HepG2 (cell line): ENCODE measurements at regions not wholly inside any gene's neighbourhood (a gene's known extent, or its start where the extent isn't known, plus 50 kb on each side); places are given as distances from the start of the nearest gene placed in this dataset.

Source experiments
- ATAC-seq: fragments of 200-7000 bp; cut with Tn5 transposase; 3 replicates; pipeline ENCODE4 v1.9.1; 2020; ENCODE audit warnings: mild to moderate bottlenecking, moderate library complexity
- BruUV-seq: library from RNA; stranded (reverse); fragments of 400-500 nt; replicated peaks from 2 replicates; lab custom pipeline; 2021; lab: Mats Ljungman, UMichigan
- CTCF ChIA-PET: fragments of 300-600 bp; formaldehyde crosslinking; extraction: SDS; loops from one replicate; lab custom pipeline; 2021; ENCODE audit warnings: low total read pairs, inconsistent platforms, low intra/inter-chr PET ratio; lab: Yijun Ruan, JAX
- POLR2A ChIA-PET: fragments of 350-600 bp; sonication (Branson Sonifier 250); formaldehyde crosslinking; loops from one replicate; lab custom pipeline; 2020; ENCODE audit warnings: antibody characterized with exemption, inconsistent platforms; lab: Yijun Ruan, JAX
- DNase-seq: peaks from one replicate; pipeline ENCODE4 v3.0.0-alpha.2; 2015; ENCODE audit warnings: low spot score
- FAIRE-seq: peaks from 3 replicates; lab custom pipeline; 2011; peaks lifted over from hg19 to GRCh38; lab: Jason Lieb, UNC
- H2AFZ ChIP-seq: one replicate; pipeline ENCODE4 v1.6.1; 2011; ENCODE audit warnings: low read length, inconsistent platforms
- H3K27ac ChIP-seq: fragments of 300-600 bp; 3 replicates; pipeline ENCODE4 v1.8.0; 2011; ENCODE audit warnings: mixed run types, mild to moderate bottlenecking, mixed read lengths, low read length, inconsistent platforms; ENCODE audit not compliant: insufficient read depth; ENCODE audit errors: extremely low read length
- H3K27me3 ChIP-seq, 2 experiments: fragments of 200-600 bp in 1 of 2; 2 replicates in 1 of 2; 3 replicates in 1 of 2; pipeline versions ENCODE4 v1.6.0 to v1.8.0; 2011; ENCODE audit warnings: low read length in 2 of 2, mild to moderate bottlenecking in 2 of 2, moderate library complexity in 2 of 2, inconsistent platforms in 1 of 2; ENCODE audit not compliant: insufficient read depth in 2 of 2, control insufficient read depth in 1 of 2
- H3K36me3 ChIP-seq, 2 experiments: fragments of 200-600 bp in 1 of 2; replicated peaks in 1 of 2; 2 replicates in 1 of 2; 3 replicates in 1 of 2; pipeline versions ENCODE4 v1.5.1 to v1.8.0; 2011; ENCODE audit warnings: low read length in 2 of 2, inconsistent platforms in 1 of 2; ENCODE audit not compliant: insufficient read depth in 2 of 2, control insufficient read depth in 1 of 2
- H3K4me1 ChIP-seq: 2 replicates; pipeline ENCODE4 v1.5.1; 2012; ENCODE audit warnings: low read length, inconsistent platforms; ENCODE audit not compliant: insufficient read depth
- H3K4me2 ChIP-seq: 2 replicates; pipeline ENCODE4 v1.6.0; 2011; ENCODE audit warnings: low read depth, low read length, inconsistent platforms
- H3K4me3 ChIP-seq, 3 experiments: fragments of 200-600 bp in 1 of 3; sonication (generic), shearing (Covaris generic) in 1 of 3; replicated peaks in 1 of 3; 2 replicates each; pipeline ENCODE4 v1.5.1; 2011 to 2016; ENCODE audit warnings: low read length in 3 of 3, inconsistent platforms in 2 of 3, low read depth in 2 of 3, mild to moderate bottlenecking in 2 of 3, control low read depth in 1 of 3, mixed read lengths in 1 of 3; ENCODE audit not compliant: insufficient read depth in 1 of 3
- H3K79me2 ChIP-seq: one replicate; pipeline ENCODE4 v1.6.1; 2011; ENCODE audit warnings: low read length, inconsistent platforms; ENCODE audit not compliant: insufficient read depth
- H3K9ac ChIP-seq: 2 replicates; pipeline ENCODE4 v1.6.0; 2011; ENCODE audit warnings: mild to moderate bottlenecking, low read depth, low read length, inconsistent platforms; ENCODE audit not compliant: insufficient read depth
- H3K9me3 ChIP-seq: 2 replicates; pipeline ENCODE4 v1.5.1; 2012; ENCODE audit warnings: mild to moderate bottlenecking, low read length
- H4K20me1 ChIP-seq: 2 replicates; pipeline ENCODE4 v1.6.0; 2011; ENCODE audit warnings: inconsistent platforms, mild to moderate bottlenecking, low read length, moderate library complexity; ENCODE audit not compliant: insufficient read depth
- CC2D1A ChIP-seq: sonication (generic); formaldehyde crosslinking; IDR thresholded peaks from 2 replicates; pipeline ENCODE4 v1.8.1; 2023; ENCODE audit warnings: mild to moderate bottlenecking, missing genetic modification reagents
- GABPA ChIP-seq, 2 experiments: IDR thresholded peaks; 2 replicates each; pipeline ENCODE4 v1.6.1; 2011 to 2016; ENCODE audit warnings: low read depth in 2 of 2, low read length in 1 of 2, missing biosample characterization in 1 of 2, missing genetic modification characterization in 1 of 2
- GABPB1 ChIP-seq: IDR thresholded peaks from 2 replicates; pipeline ENCODE4 v1.6.1; 2016; ENCODE audit warnings: mild to moderate bottlenecking, missing genetic modification reagents, moderate library complexity, missing compliant biosample characterization
- MEIS2 ChIP-seq: sonication (generic); formaldehyde crosslinking; IDR thresholded peaks from 2 replicates; pipeline ENCODE4 v1.9.0; 2021; ENCODE audit warnings: mild to moderate bottlenecking, missing genetic modification reagents
- NFE2 ChIP-seq: sonication (generic); formaldehyde crosslinking; IDR thresholded peaks from 2 replicates; pipeline ENCODE4 v1.4.0; 2020; ENCODE audit warnings: missing genetic modification reagents
- ZFP82 ChIP-seq: sonication (generic); formaldehyde crosslinking; IDR thresholded peaks from 2 replicates; pipeline ENCODE4 v1.5.1; 2020; ENCODE audit warnings: mild to moderate bottlenecking, missing genetic modification reagents, borderline replicate concordance
- ZFX ChIP-seq: sonication (generic); formaldehyde crosslinking; IDR thresholded peaks from 2 replicates; pipeline ENCODE4 v1.4.0; 2020; ENCODE audit warnings: mild to moderate bottlenecking, low read depth, missing genetic modification reagents, moderate library complexity
- ZMYM4 ChIP-seq: sonication (generic); formaldehyde crosslinking; IDR thresholded peaks from 2 replicates; pipeline ENCODE4 v1.8.1; 2023; ENCODE audit warnings: mild to moderate bottlenecking, missing genetic modification reagents
- ZNF501 ChIP-seq: sonication (generic); formaldehyde crosslinking; IDR thresholded peaks from 2 replicates; pipeline ENCODE4 v1.5.1; 2020; ENCODE audit warnings: mild to moderate bottlenecking, moderate library complexity, missing genetic modification reagents
- WGBS: methylation state at CpG from one replicate; pipeline ENCODE4 v1.1.6; 2017; ENCODE audit warnings: low lambda C conversion rate; 5-methylcytosine and 5-hydroxymethylcytosine counted together
- in situ Hi-C: cut with HindIII; loops from 2 replicates; pipeline ENCODE4 v1.10.0; 2017; ENCODE audit warnings: low pct_unique_long_range_greater_than_20kb; ENCODE audit not compliant: extremely low pct_ligation_motif_present
- intact Hi-C: fragments of 100-400 bp; cut with micrococcal nuclease; formaldehyde crosslinking; loops from one replicate; pipeline ENCODE4 v1.10.0; 2022; ENCODE audit not compliant: unreplicated experiment
- TF ChIP-seq, protein P1 (sequence below): sonication (generic); formaldehyde crosslinking; IDR thresholded peaks from 2 replicates; pipeline ENCODE4 v1.5.0; 2020; ENCODE audit warnings: mild to moderate bottlenecking, missing genetic modification reagents, moderate library complexity
- TF ChIP-seq, protein P2 (sequence below): IDR thresholded peaks from 2 replicates; pipeline ENCODE4 v1.6.1; 2016; ENCODE audit warnings: missing compliant biosample characterization, missing genetic modification reagents, borderline replicate concordance
- TF ChIP-seq, protein P3 (sequence below): sonication (generic); formaldehyde crosslinking; IDR thresholded peaks from 2 replicates; pipeline ENCODE4 v1.4.0; 2020; ENCODE audit warnings: missing genetic modification reagents

- DNase-seq, result no peak
- no peaks in the 10 kb centered on the region for H3K4me1 ChIP-seq
- H3K27me3 ChIP-seq, result no peaks in the 10 kb centered on the region
- FAIRE-seq, result no peak
- H3K27ac ChIP-seq, result no peak overlapping the region
- H3K4me3 ChIP-seq, result no peak overlapping the region
- ChIA-PET POLR2A (no interaction called here), CTCF (no interaction called here)
- ATAC-seq, result no peak
- 0% methylated on average over 1 of the region's 1 CpG for WGBS
- no peak overlapping the region for H3K9ac ChIP-seq
- no peak for TF ChIP-seq MEIS2 (CRISPR knock-in tag)
- no peak for TF ChIP-seq ZFP82 (CRISPR knock-in tag)
- no peak for TF ChIP-seq NFE2 (CRISPR knock-in tag)
- in situ Hi-C loops (no loop called here), intact Hi-C loops (no loop called here)
- no TSS peak for BruUV-seq
- peaks cover 11% of the 10 kb centered on the region; the same call in 1 of the 2 replicates for H3K9me3 ChIP-seq
- H3K4me2 ChIP-seq, result no peak overlapping the region
- H3K79me2 ChIP-seq, result no peaks in the 10 kb centered on the region
- no peaks in the 10 kb centered on the region for H4K20me1 ChIP-seq
- H2AFZ ChIP-seq, result no peak overlapping the region
- H3K36me3 ChIP-seq, result no peaks in the 10 kb centered on the region
Observed at GRCh38 chr6:141199074-141199473, 933.7 kb upstream of the GJE1 start.

DNA sequence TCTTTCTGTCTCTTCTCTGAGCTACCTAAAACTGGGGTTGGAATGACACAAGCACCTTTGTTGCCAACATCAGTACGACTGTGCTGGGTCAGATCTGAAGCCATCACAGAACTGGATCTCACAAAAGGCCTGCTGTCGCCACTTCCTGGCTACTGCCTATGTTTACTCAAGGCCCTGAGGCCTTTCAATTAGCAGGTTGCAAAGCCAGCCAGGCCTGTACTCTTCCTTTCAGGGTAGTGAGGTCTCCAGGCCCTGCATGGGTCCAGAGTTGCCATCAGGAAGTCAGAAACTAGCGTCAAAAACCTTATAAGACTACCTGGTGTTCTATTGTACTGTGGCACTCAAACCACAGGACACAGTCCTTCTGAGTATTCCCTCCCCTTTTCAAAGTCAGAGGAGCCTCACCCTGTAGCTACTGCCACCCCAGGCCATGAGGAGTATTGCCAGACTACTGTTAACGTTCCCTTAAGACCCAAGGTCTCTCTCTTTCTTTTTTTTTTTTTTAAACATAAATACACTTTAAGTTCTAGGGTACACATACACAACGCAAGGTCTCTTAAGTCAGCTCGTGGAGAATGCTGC lies 937.4 kb upstream of the GJE1 start:
- Histone ChIP-seq H3K9ac (no peak overlapping the region), H2AFZ (peak overlapping the region; percentile 39), H4K20me1 (no peaks in the 10 kb centered on the region), H3K27ac (no peak overlapping the region), H3K27me3 (no peaks in the 10 kb centered on the region), H3K36me3 (no peaks in the 10 kb centered on the region), H3K79me2 (no peaks in the 10 kb centered on the region), H3K4me2 (peak overlapping the region; percentile 43), H3K4me1 (no peaks in the 10 kb centered on the region), H3K4me3 (no peak overlapping the region), H3K9me3 (peaks cover 30% of the 10 kb centered on the region)
- 11% methylated on average over 6 of the region's 6 CpGs for WGBS
- ATAC-seq, result peak; percentile 100
- ChIA-PET POLR2A (no interaction called here), CTCF (no interaction called here)
- intact Hi-C loops, result no loop called here
- in situ Hi-C loops, result no loop called here
- DNase-seq, result peak; percentile 30
- no TSS peak for BruUV-seq
- FAIRE-seq, result peak; percentile 40
- TF ChIP-seq ZMYM4 (peak; percentile 53; the same call in 1 of the 2 replicates), GABPB1 (CRISPR knock-in tag) (peak; percentile 44), GABPA (IDR thresholded peaks at IDR 0.05; ENCODE audit: low read depth, low read length) (no peak), GABPA (CRISPR knock-in tag; IDR thresholded peaks at IDR 0.05; ENCODE audit: low read depth) (peak; percentile 48; the same call in 1 of the 2 replicates), CC2D1A (CRISPR knock-in tag) (no peak), ZFX (CRISPR knock-in tag) (peak; percentile 55; the same call in 1 of the 2 replicates), ZNF501 (CRISPR knock-in tag) (peak; percentile 51; the same call in 1 of the 2 replicates)
- TF ChIP-seq, protein P1, sequence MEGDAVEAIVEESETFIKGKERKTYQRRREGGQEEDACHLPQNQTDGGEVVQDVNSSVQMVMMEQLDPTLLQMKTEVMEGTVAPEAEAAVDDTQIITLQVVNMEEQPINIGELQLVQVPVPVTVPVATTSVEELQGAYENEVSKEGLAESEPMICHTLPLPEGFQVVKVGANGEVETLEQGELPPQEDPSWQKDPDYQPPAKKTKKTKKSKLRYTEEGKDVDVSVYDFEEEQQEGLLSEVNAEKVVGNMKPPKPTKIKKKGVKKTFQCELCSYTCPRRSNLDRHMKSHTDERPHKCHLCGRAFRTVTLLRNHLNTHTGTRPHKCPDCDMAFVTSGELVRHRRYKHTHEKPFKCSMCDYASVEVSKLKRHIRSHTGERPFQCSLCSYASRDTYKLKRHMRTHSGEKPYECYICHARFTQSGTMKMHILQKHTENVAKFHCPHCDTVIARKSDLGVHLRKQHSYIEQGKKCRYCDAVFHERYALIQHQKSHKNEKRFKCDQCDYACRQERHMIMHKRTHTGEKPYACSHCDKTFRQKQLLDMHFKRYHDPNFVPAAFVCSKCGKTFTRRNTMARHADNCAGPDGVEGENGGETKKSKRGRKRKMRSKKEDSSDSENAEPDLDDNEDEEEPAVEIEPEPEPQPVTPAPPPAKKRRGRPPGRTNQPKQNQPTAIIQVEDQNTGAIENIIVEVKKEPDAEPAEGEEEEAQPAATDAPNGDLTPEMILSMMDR (CRISPR knock-in tag), result peak; percentile 49; the same call in 1 of the 2 replicates
- TF ChIP-seq, protein P2, sequence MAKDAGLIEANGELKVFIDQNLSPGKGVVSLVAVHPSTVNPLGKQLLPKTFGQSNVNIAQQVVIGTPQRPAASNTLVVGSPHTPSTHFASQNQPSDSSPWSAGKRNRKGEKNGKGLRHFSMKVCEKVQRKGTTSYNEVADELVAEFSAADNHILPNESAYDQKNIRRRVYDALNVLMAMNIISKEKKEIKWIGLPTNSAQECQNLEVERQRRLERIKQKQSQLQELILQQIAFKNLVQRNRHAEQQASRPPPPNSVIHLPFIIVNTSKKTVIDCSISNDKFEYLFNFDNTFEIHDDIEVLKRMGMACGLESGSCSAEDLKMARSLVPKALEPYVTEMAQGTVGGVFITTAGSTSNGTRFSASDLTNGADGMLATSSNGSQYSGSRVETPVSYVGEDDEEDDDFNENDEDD, result peak; percentile 26; the same call in 1 of the 2 replicates
- TF ChIP-seq, protein P3, sequence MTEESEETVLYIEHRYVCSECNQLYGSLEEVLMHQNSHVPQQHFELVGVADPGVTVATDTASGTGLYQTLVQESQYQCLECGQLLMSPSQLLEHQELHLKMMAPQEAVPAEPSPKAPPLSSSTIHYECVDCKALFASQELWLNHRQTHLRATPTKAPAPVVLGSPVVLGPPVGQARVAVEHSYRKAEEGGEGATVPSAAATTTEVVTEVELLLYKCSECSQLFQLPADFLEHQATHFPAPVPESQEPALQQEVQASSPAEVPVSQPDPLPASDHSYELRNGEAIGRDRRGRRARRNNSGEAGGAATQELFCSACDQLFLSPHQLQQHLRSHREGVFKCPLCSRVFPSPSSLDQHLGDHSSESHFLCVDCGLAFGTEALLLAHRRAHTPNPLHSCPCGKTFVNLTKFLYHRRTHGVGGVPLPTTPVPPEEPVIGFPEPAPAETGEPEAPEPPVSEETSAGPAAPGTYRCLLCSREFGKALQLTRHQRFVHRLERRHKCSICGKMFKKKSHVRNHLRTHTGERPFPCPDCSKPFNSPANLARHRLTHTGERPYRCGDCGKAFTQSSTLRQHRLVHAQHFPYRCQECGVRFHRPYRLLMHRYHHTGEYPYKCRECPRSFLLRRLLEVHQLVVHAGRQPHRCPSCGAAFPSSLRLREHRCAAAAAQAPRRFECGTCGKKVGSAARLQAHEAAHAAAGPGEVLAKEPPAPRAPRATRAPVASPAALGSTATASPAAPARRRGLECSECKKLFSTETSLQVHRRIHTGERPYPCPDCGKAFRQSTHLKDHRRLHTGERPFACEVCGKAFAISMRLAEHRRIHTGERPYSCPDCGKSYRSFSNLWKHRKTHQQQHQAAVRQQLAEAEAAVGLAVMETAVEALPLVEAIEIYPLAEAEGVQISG (CRISPR knock-in tag), result peak; percentile 70
